HCT116 (cell line): ENCODE measurements at regions not wholly inside any gene's neighbourhood (a gene's known extent, or its start where the extent isn't known, plus 50 kb on each side); places are given as distances from the start of the nearest gene placed in this dataset.

Experiments
- ATAC-seq: fragments of 200-7000 bp; cut with Tn5 transposase; 2 replicates; pipeline ENCODE4 v1.9.1; 2020; ENCODE audit warnings: mild to moderate bottlenecking, moderate library complexity
- BruUV-seq: library from RNA; stranded (reverse); fragments of 400-500 nt; replicated peaks from 2 replicates; lab custom pipeline; 2021; lab: Mats Ljungman, UMichigan
- CTCF ChIA-PET: fragments of 300-600 bp; sonication (Branson Sonifier 250); formaldehyde crosslinking; loops from one replicate; lab custom pipeline; 2021; ENCODE audit warnings: antibody characterized with exemption; lab: Charles Lee
- POLR2A ChIA-PET: fragments of 300-600, 350-600 bp; sonication (Branson Sonifier 250); formaldehyde crosslinking; loops from one replicate; lab custom pipeline; 2021; ENCODE audit warnings: antibody characterized with exemption; lab: Charles Lee
- RAD21 ChIA-PET, 2 experiments: fragments of 300-600 bp; sonication (Branson Sonifier 250); formaldehyde crosslinking; loops; one replicate each; lab custom pipeline; 2023; ENCODE audit warnings: low total read pairs in 2 of 2; ENCODE audit not compliant: uncharacterized antibody in 2 of 2, unreplicated experiment in 2 of 2, low non-redundant PET in 1 of 2; lab: Charles Lee
- DNase-seq: peaks from one replicate; pipeline ENCODE4 v3.0.0-alpha.2; 2010; ENCODE audit warnings: low read depth, low spot score
- H2AFZ ChIP-seq: fragments of 200-600 bp; shearing (Covaris generic), sonication (generic); 2 replicates; pipeline ENCODE4 v1.6.1; 2017; ENCODE audit warnings: low read depth, mixed run types, mixed read lengths, antibody characterized with exemption, low read length; ENCODE audit not compliant: poor library complexity, severe bottlenecking
- H3K27ac ChIP-seq: 2 replicates; pipeline ENCODE4 v1.5.1; 2012; ENCODE audit warnings: low read depth, low read length
- H3K27me3 ChIP-seq: fragments of 200-600 bp; sonication (generic); 2 replicates; pipeline ENCODE4 v1.6.1; 2016; ENCODE audit warnings: mixed run types, low read length, mixed read lengths; ENCODE audit not compliant: insufficient read depth
- H3K36me3 ChIP-seq, 2 experiments: fragments of 200-500 bp in 1 of 2; fragments of 200-600 bp in 1 of 2; sonication (Bioruptor generic) in 1 of 2; sonication (generic) in 1 of 2; 2 replicates each; pipeline versions ENCODE4 v1.5.1 to v1.6.1; 2014 to 2016; ENCODE audit warnings: low read length in 2 of 2, inconsistent platforms in 1 of 2, mixed read lengths in 1 of 2, mixed run types in 1 of 2; ENCODE audit not compliant: insufficient read depth in 2 of 2, control insufficient read depth in 1 of 2
- H3K4me1 ChIP-seq, 2 experiments: fragments of 200-600 bp in 1 of 2; sonication (generic) in 1 of 2; 2 replicates each; pipeline versions ENCODE4 v1.5.1 to v1.6.1; 2012 to 2017; ENCODE audit warnings: low read length in 2 of 2, inconsistent platforms in 1 of 2, mild to moderate bottlenecking in 1 of 2, mixed read lengths in 1 of 2, mixed run types in 1 of 2, moderate library complexity in 1 of 2; ENCODE audit not compliant: insufficient read depth in 2 of 2, control insufficient read depth in 1 of 2
- H3K4me2 ChIP-seq: fragments of 200-600 bp; sonication (generic); 2 replicates; pipeline ENCODE4 v1.6.1; 2017; ENCODE audit warnings: mixed run types, low read length, mixed read lengths
- H3K4me3 ChIP-seq, 2 experiments: fragments of 200-600 bp in 1 of 2; sonication (generic) in 1 of 2; replicated peaks in 1 of 2; 2 replicates each; pipeline ENCODE4 v1.5.1; 2011 to 2016; ENCODE audit warnings: low read length in 2 of 2, control low read depth in 1 of 2, low read depth in 1 of 2, mild to moderate bottlenecking in 1 of 2, mixed read lengths in 1 of 2, mixed run types in 1 of 2
- H3K79me2 ChIP-seq: fragments of 200-600 bp; sonication (generic); 2 replicates; pipeline ENCODE4 v1.6.1; 2017; ENCODE audit warnings: mild to moderate bottlenecking, mixed run types, low read length, moderate library complexity, mixed read lengths; ENCODE audit not compliant: insufficient read depth
- H3K9ac ChIP-seq: fragments of 200-600 bp; sonication (generic); 2 replicates; pipeline ENCODE4 v1.6.1; 2016; ENCODE audit warnings: low read length, mixed read lengths
- H3K9me2 ChIP-seq: fragments of 200-600 bp; sonication (generic), shearing (Covaris generic); 2 replicates; pipeline ENCODE4 v1.6.1; 2017; ENCODE audit warnings: mixed run types, mild to moderate bottlenecking, moderate library complexity; ENCODE audit not compliant: insufficient read depth
- H3K9me3 ChIP-seq, 2 experiments: fragments of 200-500 bp in 1 of 2; fragments of 200-600 bp in 1 of 2; sonication (Bioruptor generic) in 1 of 2; sonication (generic) in 1 of 2; 2 replicates each; pipeline ENCODE4 v1.6.1; 2014 to 2017; ENCODE audit warnings: low read length in 2 of 2, mixed read lengths in 2 of 2, inconsistent platforms in 1 of 2, low read depth in 1 of 2, mild to moderate bottlenecking in 1 of 2, mixed run types in 1 of 2, moderate library complexity in 1 of 2; ENCODE audit not compliant: control insufficient read depth in 1 of 2, insufficient read depth in 1 of 2
- H4K20me1 ChIP-seq: fragments of 200-600 bp; sonication (generic), shearing (Covaris generic); 2 replicates; pipeline ENCODE4 v1.6.1; 2017; ENCODE audit warnings: mixed run types, mild to moderate bottlenecking, moderate library complexity; ENCODE audit not compliant: insufficient read depth
- CBX3 ChIP-seq: IDR thresholded peaks from 2 replicates; pipeline ENCODE4 v1.6.1; 2012; ENCODE audit warnings: low read depth
- CEBPB ChIP-seq: IDR thresholded peaks from 2 replicates; pipeline ENCODE4 v1.6.1; 2012; ENCODE audit warnings: low read depth
- CTCF ChIP-seq, 3 experiments: fragments of 200-600 bp in 1 of 3; sonication (generic) in 1 of 3; IDR thresholded peaks in 2 of 3; conservative IDR thresholded peaks in 1 of 3; 2 replicates each; pipeline ENCODE4 v1.5.1; 2012 to 2017; ENCODE audit warnings: low read depth in 2 of 3, low read length in 2 of 3, antibody characterized with exemption in 1 of 3, borderline replicate concordance in 1 of 3, control low read depth in 1 of 3, mild to moderate bottlenecking in 1 of 3, mixed read lengths in 1 of 3, mixed run types in 1 of 3, moderate library complexity in 1 of 3; ENCODE audit not compliant: insufficient read depth in 1 of 3
- EGR1 ChIP-seq: IDR thresholded peaks from 2 replicates; pipeline ENCODE4 v1.6.1; 2012; ENCODE audit warnings: low read depth
- EZH2 ChIP-seq: fragments of 200-600 bp; sonication (generic); IDR thresholded peaks from 2 replicates; pipeline ENCODE4 v1.6.1; 2017; ENCODE audit warnings: antibody characterized with exemption, mixed run types
- EZH2phosphoT487 ChIP-seq: fragments of 200-600 bp; IDR thresholded peaks from 2 replicates; pipeline ENCODE4 v1.6.1; 2018; ENCODE audit warnings: antibody characterized with exemption, borderline replicate concordance
- JUND ChIP-seq: IDR thresholded peaks from 2 replicates; pipeline ENCODE4 v1.6.1; 2012
- POLR2A ChIP-seq: IDR thresholded peaks from 2 replicates; pipeline ENCODE4 v1.7.0; 2011; ENCODE audit warnings: borderline replicate concordance; ENCODE audit not compliant: insufficient read depth, insufficient read length; ENCODE audit errors: extremely low read depth
- POLR2AphosphoS5 ChIP-seq: IDR thresholded peaks from 2 replicates; pipeline ENCODE4 v1.6.1; 2011; ENCODE audit warnings: mild to moderate bottlenecking, low read depth, low read length, moderate library complexity
- SP1 ChIP-seq: IDR thresholded peaks from 2 replicates; pipeline ENCODE4 v1.6.1; 2012; ENCODE audit warnings: low read depth
- SRF ChIP-seq: IDR thresholded peaks from 2 replicates; pipeline ENCODE4 v1.6.1; 2012; ENCODE audit warnings: low read depth
- TCF7L2 ChIP-seq: IDR thresholded peaks from 2 replicates; pipeline ENCODE4 v1.7.0; 2011; ENCODE audit warnings: borderline replicate concordance, inconsistent platforms; ENCODE audit not compliant: insufficient read depth, insufficient read length; ENCODE audit errors: extremely low read depth
- YY1 ChIP-seq: IDR thresholded peaks from 2 replicates; pipeline ENCODE4 v1.6.1; 2011; ENCODE audit warnings: low read length, low read depth, moderate library complexity, mild to moderate bottlenecking; ENCODE audit not compliant: insufficient replicate concordance; ENCODE audit errors: extremely low read depth
- ZBTB33 ChIP-seq: IDR thresholded peaks from 2 replicates; pipeline ENCODE4 v1.6.1; 2011; ENCODE audit warnings: mild to moderate bottlenecking, low read length, moderate library complexity; ENCODE audit not compliant: insufficient replicate concordance; ENCODE audit errors: extremely low read depth
- ZFX ChIP-seq: fragments of 450-650 bp; IDR thresholded peaks from 2 replicates; pipeline ENCODE4 v1.6.1; 2017
- ZNF274 ChIP-seq: fragments of 200-500 bp; sonication (Bioruptor generic); IDR thresholded peaks from 2 replicates; pipeline ENCODE4 v1.6.1; 2014; ENCODE audit warnings: mild to moderate bottlenecking, low read depth, low read length, inconsistent platforms
- intact Hi-C: fragments of 100-400 bp; cut with micrococcal nuclease; formaldehyde crosslinking; loops from 2 replicates; pipeline ENCODE4 v1.10.0; 2022

DNA sequence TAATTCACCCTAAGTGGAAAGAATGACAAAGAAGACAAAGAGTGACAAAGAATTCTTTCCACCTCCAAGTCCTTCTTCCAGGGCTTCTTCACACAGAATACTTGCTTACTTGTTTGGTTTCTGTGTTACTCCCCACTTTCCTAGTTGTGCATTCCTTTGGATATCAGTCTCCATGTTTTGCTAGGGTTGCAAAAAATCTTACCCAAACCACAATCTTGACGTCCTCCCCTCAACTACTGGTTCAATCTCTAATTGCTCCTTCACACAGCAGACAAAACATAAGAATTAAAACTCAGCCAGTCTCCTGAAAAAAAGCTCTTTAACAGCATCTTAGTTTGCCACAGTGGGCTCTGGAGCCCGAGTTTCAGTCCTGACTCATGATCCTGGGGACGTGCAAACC lies 297.6 kb upstream of the CHRNA7 start:
- intact Hi-C loops = no loop called here
- Histone ChIP-seq H3K4me2 (no peak overlapping the region), H3K4me1 (no peaks in the 10 kb centered on the region), H3K27ac (no peak overlapping the region), H3K9ac (no peak overlapping the region), H2AFZ (no peak overlapping the region), H3K4me3 (no peak overlapping the region), H3K27me3 (peaks cover 31% of the 10 kb centered on the region), H3K79me2 (no peaks in the 10 kb centered on the region), H4K20me1 (no peaks in the 10 kb centered on the region), H3K9me2 (no peaks in the 10 kb centered on the region), H3K9me3 (no peaks in the 10 kb centered on the region), H3K36me3 (no peaks in the 10 kb centered on the region)
- TF ChIP-seq POLR2A = no peak
- no peak for TF ChIP-seq ZFX
- no peak for TF ChIP-seq CEBPB
- no peak for TF ChIP-seq SP1
- no peak for TF ChIP-seq CBX3
- TF ChIP-seq EZH2 = no peak
- no peak for TF ChIP-seq JUND
- no peak for TF ChIP-seq ZNF274
- no peak for TF ChIP-seq POLR2AphosphoS5
- no peak for TF ChIP-seq TCF7L2
- no peak for TF ChIP-seq SRF
- TF ChIP-seq ZBTB33 = no peak
- no peak for TF ChIP-seq EZH2phosphoT487
- TF ChIP-seq YY1 = no peak
- TF ChIP-seq CTCF (IDR thresholded peaks at IDR 0.05 in 2 of 3, conservative IDR thresholded peaks at IDR 0.05 in 1 of 3; ENCODE audit: borderline replicate concordance in 1 of 3, insufficient read depth in 1 of 3, low read depth in 2 of 3, low read length in 2 of 3) = no peak
- no peak for TF ChIP-seq EGR1
- POLR2A ChIA-PET = no interaction called here
- CTCF ChIA-PET = no interaction called here
- no TSS peak for BruUV-seq
- ATAC-seq (no peak), DNase-seq (no peak)
- RAD21 ChIA-PET = no interaction called here
